H9 (cell line): ENCODE measurements at regions not wholly inside any gene's neighbourhood (a gene's known extent, or its start where the extent isn't known, plus 50 kb on each side); places are given as distances from the start of the nearest gene placed in this dataset.

Experiments used
- DNase-seq: peaks from one replicate; pipeline ENCODE4 v3.0.0-alpha.2; 2017
- H2AFZ ChIP-seq: one replicate; pipeline ENCODE4 v1.6.1; 2013; ENCODE audit warnings: mild to moderate bottlenecking, low read length, control low read depth, moderate library complexity
- H2AK5ac ChIP-seq: 2 replicates; pipeline ENCODE4 v1.6.1; 2013; ENCODE audit warnings: low read length, control low read depth, mixed read lengths; ENCODE audit not compliant: insufficient read length
- H2BK120ac ChIP-seq: one replicate; pipeline ENCODE4 v1.6.1; 2013; ENCODE audit warnings: low read depth, mild to moderate bottlenecking, low read length, control low read depth, inconsistent platforms; ENCODE audit not compliant: poor library complexity, severe bottlenecking
- H2BK12ac ChIP-seq: 2 replicates; pipeline ENCODE4 v1.6.1; 2013; ENCODE audit warnings: low read length, control low read depth, mixed read lengths, low read depth; ENCODE audit not compliant: insufficient read length
- H2BK15ac ChIP-seq: 2 replicates; pipeline ENCODE4 v1.6.1; 2013; ENCODE audit warnings: low read depth, low read length, control low read depth
- H2BK20ac ChIP-seq: one replicate; pipeline ENCODE4 v1.6.1; 2013; ENCODE audit warnings: low read depth, mild to moderate bottlenecking, low read length, control low read depth, inconsistent platforms; ENCODE audit not compliant: poor library complexity, severe bottlenecking
- H2BK5ac ChIP-seq: 2 replicates; pipeline ENCODE4 v1.6.1; 2013; ENCODE audit warnings: low read length, control low read depth, mixed read lengths; ENCODE audit not compliant: insufficient read length
- H3K14ac ChIP-seq: 2 replicates; pipeline ENCODE4 v1.6.1; 2013; ENCODE audit warnings: low read length, control low read depth; ENCODE audit not compliant: insufficient read depth
- H3K18ac ChIP-seq: 2 replicates; pipeline ENCODE4 v1.6.1; 2013; ENCODE audit warnings: low read depth, mild to moderate bottlenecking, mixed read lengths, low read length, control low read depth; ENCODE audit not compliant: insufficient read length
- H3K23ac ChIP-seq: 2 replicates; pipeline ENCODE4 v1.6.1; 2013; ENCODE audit warnings: low read length, control low read depth, mixed read lengths, low read depth; ENCODE audit not compliant: insufficient read length
- H3K23me2 ChIP-seq: 2 replicates; pipeline ENCODE4 v1.6.1; 2013; ENCODE audit warnings: low read depth, mild to moderate bottlenecking, mixed read lengths, low read length, control low read depth; ENCODE audit not compliant: insufficient read length, poor library complexity, severe bottlenecking
- H3K27ac ChIP-seq: 2 replicates; pipeline ENCODE4 v1.5.1; 2013; ENCODE audit warnings: low read length, control low read depth, mixed read lengths, low read depth; ENCODE audit not compliant: insufficient read length
- H3K27me3 ChIP-seq: 2 replicates; pipeline ENCODE4 v1.6.1; 2013; ENCODE audit warnings: low read length, control low read depth, inconsistent platforms; ENCODE audit not compliant: insufficient read depth
- H3K4ac ChIP-seq: 2 replicates; pipeline ENCODE4 v1.6.1; 2013; ENCODE audit warnings: low read depth, mild to moderate bottlenecking, control low read depth, inconsistent platforms, low read length, moderate library complexity
- H3K4me1 ChIP-seq: 2 replicates; pipeline ENCODE4 v1.6.1; 2013; ENCODE audit warnings: low read length, control low read depth, inconsistent platforms; ENCODE audit not compliant: insufficient read depth
- H3K4me2 ChIP-seq: 2 replicates; pipeline ENCODE4 v1.6.1; 2013; ENCODE audit warnings: low read length, control low read depth, mixed read lengths; ENCODE audit not compliant: insufficient read length, insufficient read depth
- H3K56ac ChIP-seq: 2 replicates; pipeline ENCODE4 v1.6.1; 2013; ENCODE audit warnings: low read depth, mild to moderate bottlenecking, mixed read lengths, low read length, control low read depth; ENCODE audit not compliant: insufficient read length
- H3K79me1 ChIP-seq: 2 replicates; pipeline ENCODE4 v1.6.1; 2013; ENCODE audit warnings: low read depth, mild to moderate bottlenecking, moderate library complexity, low read length, control low read depth, inconsistent platforms; ENCODE audit not compliant: insufficient read depth, poor library complexity, severe bottlenecking
- H3K79me2 ChIP-seq: 2 replicates; pipeline ENCODE4 v1.6.1; 2013; ENCODE audit warnings: low read length, control low read depth, inconsistent platforms; ENCODE audit not compliant: insufficient read depth
- H3K9ac ChIP-seq: 2 replicates; pipeline ENCODE4 v1.6.1; 2013; ENCODE audit warnings: low read length, control low read depth, mixed read lengths; ENCODE audit not compliant: insufficient read length; ENCODE audit errors: extremely low read depth
- H3K9me3 ChIP-seq: one replicate; pipeline ENCODE4 v1.6.1; 2013; ENCODE audit warnings: low read depth, low read length, inconsistent platforms; ENCODE audit not compliant: control insufficient read depth
- H3T11ph ChIP-seq: one replicate; pipeline ENCODE4 v1.6.1; 2013; ENCODE audit warnings: mild to moderate bottlenecking, low read length, control low read depth, inconsistent platforms
- H4K20me1 ChIP-seq: one replicate; pipeline ENCODE4 v1.6.1; 2013; ENCODE audit not compliant: control insufficient read depth, insufficient read length, insufficient read depth
- H4K5ac ChIP-seq: 2 replicates; pipeline ENCODE4 v1.6.1; 2013; ENCODE audit warnings: low read depth, mild to moderate bottlenecking, mixed read lengths, low read length, control low read depth; ENCODE audit not compliant: insufficient read length
- H4K8ac ChIP-seq: replicated peaks from 2 replicates; pipeline ENCODE4 v1.6.1; 2013; ENCODE audit warnings: low read length, control low read depth, mixed read lengths, low read depth; ENCODE audit not compliant: insufficient read length
- H4K91ac ChIP-seq: 2 replicates; pipeline ENCODE4 v1.6.1; 2013; ENCODE audit warnings: low read depth, mild to moderate bottlenecking, moderate library complexity, mixed read lengths, low read length, control low read depth; ENCODE audit not compliant: insufficient read length
- H3K27ac Mint-ChIP-seq, 3 experiments: 2 replicates in 2 of 3; 3 replicates in 1 of 3; pipeline ENCODE4 v1.8.0; 2020 to 2021; ENCODE audit warnings: mixed read lengths in 3 of 3, mild to moderate bottlenecking in 1 of 3, moderate library complexity in 1 of 3
- H3K27me3 Mint-ChIP-seq: 2 replicates; pipeline ENCODE4 v1.8.0; 2021; ENCODE audit warnings: low read depth, mild to moderate bottlenecking, moderate library complexity, mixed read lengths
- H3K36me3 Mint-ChIP-seq, 3 experiments: 2 replicates in 2 of 3; 3 replicates in 1 of 3; pipeline ENCODE4 v1.8.0; 2020 to 2021; ENCODE audit warnings: low read depth in 3 of 3, mixed read lengths in 3 of 3; ENCODE audit not compliant: insufficient read depth in 1 of 3
- H3K4me1 Mint-ChIP-seq, 2 experiments: 2 replicates each; pipeline ENCODE4 v1.8.0; 2020; ENCODE audit warnings: mixed read lengths in 2 of 2
- H3K4me3 Mint-ChIP-seq, 2 experiments: 2 replicates in 1 of 2; 3 replicates in 1 of 2; pipeline ENCODE4 v1.8.0; 2020 to 2021; ENCODE audit warnings: mild to moderate bottlenecking in 2 of 2, mixed read lengths in 2 of 2, moderate library complexity in 1 of 2
- H3K9me3 Mint-ChIP-seq, 2 experiments: 2 replicates in 1 of 2; 3 replicates in 1 of 2; pipeline ENCODE4 v1.8.0; 2020; ENCODE audit warnings: mild to moderate bottlenecking in 2 of 2, mixed read lengths in 2 of 2, moderate library complexity in 1 of 2
- CTCF ChIP-seq: fragments of 200-600 bp; sonication (generic); conservative IDR thresholded peaks from 3 replicates; pipeline ENCODE4 v1.8.0; 2021; ENCODE audit warnings: antibody characterized with exemption, mild to moderate bottlenecking
- WGBS: extraction: QIAGEN DNeasy Blood & Tissue Kit; methylation state at CpG from one replicate; pipeline ENCODE4 v1.1.7; 2013; ENCODE audit warnings: missing lambda C conversion rate, low lambda C conversion rate, mixed read lengths; ENCODE audit not compliant: insufficient read length; ENCODE audit errors: extremely low coverage; 5-methylcytosine and 5-hydroxymethylcytosine counted together

GRCh38 chr20:40797425-40797824, 108.4 kb upstream of the MAFB start:
- Histone ChIP-seq H3K23me2 (no peaks in the 10 kb centered on the region), H4K20me1 (no peaks in the 10 kb centered on the region), H2AK5ac (no peak overlapping the region), H4K8ac (no peak overlapping the region), H3K14ac (no peak overlapping the region), H2BK15ac (no peak overlapping the region), H3K56ac (no peak overlapping the region), H3K23ac (no peak overlapping the region), H2BK12ac (no peak overlapping the region), H4K91ac (no peak overlapping the region), H3K27ac (no peak overlapping the region), H3K18ac (no peak overlapping the region), H3K4me1 (no peaks in the 10 kb centered on the region), H2AFZ (no peak overlapping the region), H4K5ac (no peak overlapping the region), H2BK5ac (no peak overlapping the region), H3T11ph (no peak overlapping the region), H3K4ac (no peak overlapping the region), H3K9ac (no peak overlapping the region), H3K27me3 (no peaks in the 10 kb centered on the region), H3K4me2 (no peak overlapping the region), H3K79me1 (no peaks in the 10 kb centered on the region), H3K9me3 (no peaks in the 10 kb centered on the region), H3K79me2 (no peaks in the 10 kb centered on the region), H2BK20ac (no peak overlapping the region), H2BK120ac (no peak overlapping the region)
- Mint-ChIP-seq H3K36me3 (no peaks in the 10 kb centered on the region), H3K9me3 (no peaks in the 10 kb centered on the region; a peak in 1 of 5 replicates), H3K4me3 (no peak overlapping the region), H3K27ac (no peak overlapping the region), H3K4me1 (no peaks in the 10 kb centered on the region), H3K27me3 (no peaks in the 10 kb centered on the region; the same call in none of the 2 replicates)
- peak; percentile 32 for DNase-seq
- peak; percentile 75 for TF ChIP-seq CTCF
- no CpG with 5 or more reads among the region's 4 CpGs for WGBS
